GM12878 (cell line): ENCODE measurements at regions not wholly inside any gene's neighbourhood (a gene's known extent, or its start where the extent isn't known, plus 50 kb on each side); places are given as distances from the start of the nearest gene placed in this dataset.

ENCODE experiments used
- EZH2 ChIP-seq: IDR thresholded peaks from 2 replicates; pipeline ENCODE4 v1.6.1; 2012; ENCODE audit warnings: low read depth, mild to moderate bottlenecking, control low read depth, inconsistent platforms, low read length, borderline replicate concordance; ENCODE audit not compliant: control insufficient read depth
- HDGF ChIP-seq: fragments of 450-650 bp; IDR thresholded peaks from 2 replicates; pipeline ENCODE4 v1.6.1; 2016; ENCODE audit warnings: antibody characterized with exemption
- POLR2A ChIP-seq: IDR thresholded peaks from 2 replicates; pipeline ENCODE4 v1.6.1; 2011; ENCODE audit warnings: low read depth, mild to moderate bottlenecking, low read length
- RELA ChIP-seq: fragments of 450-650 bp; IDR thresholded peaks from 2 replicates; pipeline ENCODE4 v1.8.0; 2014; ENCODE audit warnings: borderline replicate concordance; ENCODE audit not compliant: partially characterized antibody
- TCF12 ChIP-seq: IDR thresholded peaks from 2 replicates; pipeline ENCODE4 v1.6.1; 2011; ENCODE audit warnings: low read depth, mild to moderate bottlenecking, low read length
- ZSCAN29 ChIP-seq: fragments of 450-650 bp; IDR thresholded peaks from 2 replicates; pipeline ENCODE4 v1.6.1; 2017; ENCODE audit warnings: mild to moderate bottlenecking, moderate library complexity
- TF ChIP-seq, protein P1 (sequence below), 3 experiments: IDR thresholded peaks in 2 of 3; conservative IDR thresholded peaks in 1 of 3; 2 replicates each; pipeline ENCODE4 v1.5.1; 2011; ENCODE audit warnings: low read depth in 3 of 3, low read length in 3 of 3, mild to moderate bottlenecking in 3 of 3, control low read depth in 2 of 3, moderate library complexity in 2 of 3, inconsistent platforms in 1 of 3, mixed read lengths in 1 of 3; ENCODE audit not compliant: control insufficient read depth in 2 of 3, insufficient read depth in 1 of 3; ENCODE audit errors: extremely low read depth in 1 of 3

DNA sequence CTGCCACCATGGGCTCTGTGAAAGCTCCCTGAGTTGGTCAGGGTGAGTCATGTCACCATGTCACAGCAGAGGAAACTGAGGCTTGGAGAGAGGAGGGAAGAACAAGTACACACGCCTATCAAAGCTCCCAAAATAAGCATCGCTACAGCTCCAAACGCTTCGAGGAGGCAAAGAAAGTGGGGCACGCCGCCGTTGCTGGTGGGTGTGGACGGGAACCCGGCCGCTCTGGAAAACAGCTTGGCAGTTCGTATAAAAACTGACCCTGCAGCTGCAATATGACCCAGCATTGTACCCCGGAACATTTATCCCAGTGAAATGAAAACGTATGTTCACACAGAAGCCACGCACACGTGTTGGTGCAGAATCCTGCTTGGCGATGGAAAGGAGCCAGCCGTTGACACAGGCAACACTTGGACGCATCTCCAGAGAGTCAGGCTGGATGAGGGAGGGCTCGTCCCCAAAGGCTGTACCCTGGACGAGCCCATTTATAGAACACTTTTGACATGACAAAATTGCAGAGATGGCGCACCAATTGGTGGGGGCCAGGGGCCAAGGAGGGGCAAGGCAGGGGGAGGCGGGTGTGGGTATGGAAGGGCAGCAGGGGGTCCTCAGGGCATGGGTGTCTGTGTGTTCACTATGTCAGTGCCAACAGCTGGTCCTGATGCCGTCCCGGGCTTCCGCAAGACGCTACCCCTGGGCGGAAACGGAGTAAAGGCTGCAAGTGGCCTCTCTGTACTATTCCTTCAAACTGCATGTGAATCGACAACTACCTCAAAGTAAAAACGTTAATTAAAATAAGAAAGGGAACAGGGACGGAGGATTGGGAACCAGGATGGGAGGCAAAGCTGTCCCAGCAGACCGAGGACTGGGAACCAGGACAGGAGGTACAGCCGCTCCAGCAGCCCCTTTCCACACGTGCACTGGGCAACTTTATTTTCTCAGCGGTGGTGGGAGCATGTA, 173.0 kb downstream of the OLFM1 start:
- no peak for TF ChIP-seq HDGF
- TF ChIP-seq, protein P1, sequence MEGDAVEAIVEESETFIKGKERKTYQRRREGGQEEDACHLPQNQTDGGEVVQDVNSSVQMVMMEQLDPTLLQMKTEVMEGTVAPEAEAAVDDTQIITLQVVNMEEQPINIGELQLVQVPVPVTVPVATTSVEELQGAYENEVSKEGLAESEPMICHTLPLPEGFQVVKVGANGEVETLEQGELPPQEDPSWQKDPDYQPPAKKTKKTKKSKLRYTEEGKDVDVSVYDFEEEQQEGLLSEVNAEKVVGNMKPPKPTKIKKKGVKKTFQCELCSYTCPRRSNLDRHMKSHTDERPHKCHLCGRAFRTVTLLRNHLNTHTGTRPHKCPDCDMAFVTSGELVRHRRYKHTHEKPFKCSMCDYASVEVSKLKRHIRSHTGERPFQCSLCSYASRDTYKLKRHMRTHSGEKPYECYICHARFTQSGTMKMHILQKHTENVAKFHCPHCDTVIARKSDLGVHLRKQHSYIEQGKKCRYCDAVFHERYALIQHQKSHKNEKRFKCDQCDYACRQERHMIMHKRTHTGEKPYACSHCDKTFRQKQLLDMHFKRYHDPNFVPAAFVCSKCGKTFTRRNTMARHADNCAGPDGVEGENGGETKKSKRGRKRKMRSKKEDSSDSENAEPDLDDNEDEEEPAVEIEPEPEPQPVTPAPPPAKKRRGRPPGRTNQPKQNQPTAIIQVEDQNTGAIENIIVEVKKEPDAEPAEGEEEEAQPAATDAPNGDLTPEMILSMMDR (IDR thresholded peaks at IDR 0.05 in 2 of 3, conservative IDR thresholded peaks at IDR 0.05 in 1 of 3; ENCODE audit: control insufficient read depth in 2 of 3, extremely low read depth in 1 of 3, insufficient read depth in 1 of 3, low read depth in 3 of 3, low read length in 3 of 3) = no peak
- no peak for TF ChIP-seq TCF12
- no peak for TF ChIP-seq POLR2A
- TF ChIP-seq RELA = no peak
- TF ChIP-seq ZSCAN29 = no peak
- no peak for TF ChIP-seq EZH2
